Activated naive CD4-positive, alpha-beta T cell treated with anti-CD3 and anti-CD28 coated beads for 36 hours (primary cell): ENCODE measurements at regions not wholly inside any gene's neighbourhood (a gene's known extent, or its start where the extent isn't known, plus 50 kb on each side); places are given as distances from the start of the nearest gene placed in this dataset.

Experiments
- CTCF ChIA-PET: fragments of 350-600 bp; sonication (Branson Sonifier 250); formaldehyde crosslinking; loops from one replicate; lab custom pipeline; 2021; ENCODE audit warnings: antibody characterized with exemption; lab: Charles Lee
- DNase-seq: peaks from one replicate; pipeline ENCODE4 v3.0.0-alpha.2; 2020
- H3K27ac Mint-ChIP-seq: one replicate; pipeline ENCODE4 v1.8.0; 2021; ENCODE audit warnings: mild to moderate bottlenecking, mixed read lengths
- H3K27me3 Mint-ChIP-seq: one replicate; pipeline ENCODE4 v1.8.0; 2021; ENCODE audit warnings: low read depth, mixed read lengths
- H3K36me3 Mint-ChIP-seq: one replicate; pipeline ENCODE4 v1.8.0; 2021; ENCODE audit warnings: low read depth, mixed read lengths
- H3K4me1 Mint-ChIP-seq: one replicate; pipeline ENCODE4 v1.8.0; 2021; ENCODE audit warnings: low read depth, mixed read lengths
- H3K4me3 Mint-ChIP-seq: one replicate; pipeline ENCODE4 v1.8.0; 2021; ENCODE audit warnings: mild to moderate bottlenecking, moderate library complexity, mixed read lengths
- H3K9me3 Mint-ChIP-seq: one replicate; pipeline ENCODE4 v1.8.0; 2021; ENCODE audit warnings: mixed read lengths
- intact Hi-C: fragments of 100-400 bp; cut with micrococcal nuclease; formaldehyde crosslinking; loops from one replicate; pipeline ENCODE4 v1.15.1; 2023

DNA sequence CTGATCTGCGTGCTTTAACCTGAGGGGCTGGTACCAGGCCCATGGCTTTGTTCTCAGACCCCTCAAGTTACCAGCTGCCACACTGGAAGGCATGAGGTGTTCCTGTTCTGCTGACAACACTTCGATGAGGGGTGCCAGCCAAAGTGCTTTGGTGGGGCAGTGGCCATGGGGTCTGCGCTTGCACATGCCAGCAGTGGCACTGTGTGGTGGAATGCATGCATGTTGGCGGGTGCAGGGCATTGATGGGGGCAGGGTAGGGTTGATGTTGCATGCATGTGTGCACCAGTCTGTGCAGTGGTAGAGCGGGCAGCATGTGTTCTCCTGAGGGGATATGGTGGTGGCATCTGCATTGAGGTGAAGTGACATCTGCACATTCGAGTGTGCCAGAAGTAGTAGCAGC lies 497.0 kb downstream of the SQOR start:
- intact Hi-C loops: no loop called here
- H3K9me3 Mint-ChIP-seq: peaks cover 11% of the 10 kb centered on the region
- no peak for DNase-seq
- no peak overlapping the region for H3K27ac Mint-ChIP-seq
- H3K27me3 Mint-ChIP-seq: no peaks in the 10 kb centered on the region
- H3K36me3 Mint-ChIP-seq: no peaks in the 10 kb centered on the region
- H3K4me1 Mint-ChIP-seq: no peaks in the 10 kb centered on the region
- no peak overlapping the region for H3K4me3 Mint-ChIP-seq
- CTCF ChIA-PET: no interaction called here

DNA sequence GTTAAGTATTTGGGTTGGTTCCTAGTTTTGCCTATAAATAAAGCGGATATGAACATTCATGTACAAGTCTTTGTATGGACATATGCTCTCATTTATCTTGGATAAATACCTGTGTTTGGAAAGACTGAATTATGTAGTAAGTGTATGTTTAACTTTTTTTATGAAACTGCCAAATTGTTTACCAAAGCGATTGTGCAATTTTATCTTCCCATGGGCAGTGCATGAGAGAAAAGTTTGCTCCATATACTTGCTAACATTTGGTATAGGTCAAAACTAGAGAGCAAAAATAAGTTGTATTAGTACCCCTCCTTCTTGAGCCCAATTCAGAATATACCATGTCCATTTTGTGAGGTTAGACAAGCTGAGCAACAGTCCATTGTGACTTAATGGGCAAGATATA lies 502.6 kb downstream of the SQOR start:
- Mint-ChIP-seq H3K4me1 (no peaks in the 10 kb centered on the region), H3K9me3 (peaks cover 7% of the 10 kb centered on the region), H3K4me3 (no peak overlapping the region), H3K27me3 (no peaks in the 10 kb centered on the region), H3K36me3 (no peaks in the 10 kb centered on the region), H3K27ac (no peak overlapping the region)
- DNase-seq: no peak
- intact Hi-C loops: no loop called here
- CTCF ChIA-PET: no interaction called here

DNA sequence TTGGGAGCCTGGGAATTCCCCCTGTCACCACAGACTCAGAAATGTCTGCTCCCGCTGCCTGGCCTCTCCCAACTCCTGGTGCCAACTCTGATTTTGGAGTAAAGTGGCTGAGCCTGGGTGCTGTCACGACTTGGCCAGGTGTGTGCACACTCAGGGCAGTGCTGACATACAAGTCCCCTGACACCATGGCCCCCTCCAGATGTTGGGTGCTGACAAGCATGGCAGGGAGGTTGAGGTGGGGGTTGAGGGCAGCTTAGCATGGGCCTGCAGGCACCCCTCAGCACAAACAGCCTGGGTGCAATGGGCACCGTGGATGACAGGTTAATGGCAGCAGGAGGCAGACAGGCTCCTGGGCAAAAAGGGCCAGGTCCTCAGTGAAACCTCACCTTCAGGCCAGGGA lies 511.2 kb downstream of the SQOR start:
- CTCF ChIA-PET: no interaction called here
- no peaks in the 10 kb centered on the region for H3K4me1 Mint-ChIP-seq
- H3K36me3 Mint-ChIP-seq: no peaks in the 10 kb centered on the region
- no peak for DNase-seq
- H3K4me3 Mint-ChIP-seq: no peak overlapping the region
- H3K27me3 Mint-ChIP-seq: no peaks in the 10 kb centered on the region
- intact Hi-C loops: no loop called here
- peaks cover 8% of the 10 kb centered on the region for H3K9me3 Mint-ChIP-seq
- H3K27ac Mint-ChIP-seq: no peak overlapping the region

DNA sequence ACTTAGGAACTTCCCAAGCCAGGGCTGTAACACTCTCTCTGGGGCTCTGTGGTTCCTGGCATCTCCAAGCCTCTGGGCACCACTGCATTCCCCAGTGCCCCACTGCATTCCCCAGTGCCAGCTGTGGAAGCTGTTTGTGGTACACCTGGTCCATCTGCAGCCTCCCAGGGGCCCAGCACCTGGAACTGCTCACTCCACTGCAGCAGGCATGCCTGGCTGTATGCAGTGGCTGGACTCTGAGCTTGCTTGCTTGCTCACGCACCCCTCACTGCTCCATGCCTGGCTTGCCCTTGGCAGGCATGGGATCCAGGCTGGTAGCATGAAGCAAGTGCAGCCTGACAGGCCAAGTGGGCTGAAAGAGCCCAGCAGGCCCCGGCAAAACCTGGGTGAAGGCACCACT lies 512.1 kb downstream of the SQOR start:
- CTCF ChIA-PET: no interaction called here
- Mint-ChIP-seq H3K36me3 (no peaks in the 10 kb centered on the region), H3K9me3 (peaks cover 8% of the 10 kb centered on the region), H3K27me3 (no peaks in the 10 kb centered on the region), H3K4me3 (no peak overlapping the region), H3K4me1 (no peaks in the 10 kb centered on the region), H3K27ac (no peak overlapping the region)
- no peak for DNase-seq
- intact Hi-C loops: no loop called here

DNA sequence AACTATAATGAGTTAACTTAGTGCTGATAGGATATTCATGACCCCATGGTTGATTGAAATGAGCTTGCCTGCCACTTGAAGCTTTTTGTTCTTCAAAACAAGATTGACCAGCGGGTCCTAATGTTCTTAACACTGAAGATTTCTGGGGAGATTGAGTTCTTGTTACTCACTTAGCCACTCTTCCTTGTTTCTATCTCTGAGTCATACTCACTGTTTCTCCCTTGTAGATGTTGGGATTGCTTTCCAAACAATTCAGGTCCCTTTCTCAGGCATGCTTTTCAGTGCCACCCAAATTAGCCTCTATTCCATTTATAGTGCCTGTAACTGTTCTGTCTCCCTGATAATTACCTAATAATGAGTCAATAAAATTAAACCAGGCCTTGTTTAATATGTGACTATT lies 517.0 kb downstream of the SQOR start:
- intact Hi-C loops: no loop called here
- Mint-ChIP-seq H3K9me3 (no peaks in the 10 kb centered on the region), H3K27ac (no peak overlapping the region), H3K4me3 (no peak overlapping the region), H3K4me1 (no peaks in the 10 kb centered on the region), H3K36me3 (no peaks in the 10 kb centered on the region), H3K27me3 (peaks cover 4% of the 10 kb centered on the region)
- CTCF ChIA-PET: no interaction called here
- DNase-seq: no peak

DNA sequence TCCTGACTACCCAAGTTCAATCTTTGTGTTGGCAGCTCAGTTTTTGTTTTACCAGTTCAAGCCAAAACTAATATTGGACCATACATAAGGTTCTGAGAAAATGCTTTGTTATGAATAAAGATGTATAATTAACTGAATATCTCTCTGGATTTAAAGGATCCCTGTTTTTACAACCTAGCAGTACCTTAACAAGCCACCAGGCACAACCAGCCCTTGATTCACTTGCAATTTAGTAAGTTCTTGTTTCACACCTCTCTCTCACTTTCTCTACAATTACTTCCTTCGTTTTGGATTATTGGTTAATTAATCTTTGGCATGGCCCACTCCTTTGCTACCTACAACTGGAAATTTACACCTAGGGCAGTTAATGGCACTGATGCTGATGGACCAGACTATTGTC lies 531.9 kb downstream of the SQOR start:
- Mint-ChIP-seq H3K27me3 (no peaks in the 10 kb centered on the region), H3K4me1 (no peaks in the 10 kb centered on the region), H3K4me3 (no peak overlapping the region), H3K27ac (no peak overlapping the region), H3K9me3 (peaks cover 17% of the 10 kb centered on the region), H3K36me3 (no peaks in the 10 kb centered on the region)
- DNase-seq: no peak
- intact Hi-C loops: no loop called here
- CTCF ChIA-PET: no interaction called here

DNA sequence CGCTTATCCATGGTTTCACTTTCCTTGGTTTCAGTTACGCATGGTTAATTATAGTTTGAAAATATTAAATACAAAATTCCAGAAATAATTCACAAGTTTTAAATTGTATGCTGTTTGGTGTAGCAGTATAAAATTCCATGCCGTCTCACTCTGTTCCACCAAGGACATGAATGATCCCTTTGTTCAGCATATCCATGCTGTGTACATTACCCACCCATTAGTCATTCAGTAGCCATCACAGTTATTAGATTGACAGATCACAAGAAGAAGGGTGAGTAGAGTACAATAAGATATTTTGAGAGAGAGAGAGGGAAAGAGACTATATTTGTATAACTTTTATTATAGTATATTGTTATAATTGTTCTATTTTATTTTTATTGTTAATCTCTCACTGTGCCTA lies 535.5 kb downstream of the SQOR start:
- intact Hi-C loops: no loop called here
- Mint-ChIP-seq H3K27me3 (no peaks in the 10 kb centered on the region), H3K27ac (no peak overlapping the region), H3K36me3 (no peaks in the 10 kb centered on the region), H3K4me3 (no peak overlapping the region), H3K9me3 (peaks cover 11% of the 10 kb centered on the region), H3K4me1 (no peaks in the 10 kb centered on the region)
- CTCF ChIA-PET: no interaction called here
- DNase-seq: no peak

DNA sequence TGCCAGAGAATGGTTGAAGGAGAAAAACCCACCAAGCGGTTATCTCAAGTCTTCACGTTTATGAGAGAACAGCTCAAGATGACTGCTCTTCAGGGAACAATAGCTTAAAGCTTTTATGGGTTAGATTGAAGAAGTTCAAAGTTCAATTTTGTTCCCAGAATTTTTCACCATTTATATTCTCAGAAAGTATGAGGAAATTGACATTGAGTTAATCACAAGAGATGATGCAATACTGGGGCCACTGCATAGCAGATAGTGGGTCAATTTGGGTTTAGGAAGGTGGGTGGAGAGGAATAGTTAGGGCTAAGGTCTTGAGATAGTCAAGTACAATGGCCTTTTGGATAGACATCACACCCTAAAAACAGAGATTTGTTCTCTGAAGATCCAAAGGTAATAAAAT lies 539.3 kb downstream of the SQOR start:
- intact Hi-C loops: no loop called here
- CTCF ChIA-PET: no interaction called here
- no peak for DNase-seq
- H3K36me3 Mint-ChIP-seq: no peaks in the 10 kb centered on the region
- no peak overlapping the region for H3K4me3 Mint-ChIP-seq
- H3K4me1 Mint-ChIP-seq: no peaks in the 10 kb centered on the region
- H3K9me3 Mint-ChIP-seq: peaks cover 11% of the 10 kb centered on the region
- H3K27me3 Mint-ChIP-seq: no peaks in the 10 kb centered on the region
- H3K27ac Mint-ChIP-seq: no peak overlapping the region

DNA sequence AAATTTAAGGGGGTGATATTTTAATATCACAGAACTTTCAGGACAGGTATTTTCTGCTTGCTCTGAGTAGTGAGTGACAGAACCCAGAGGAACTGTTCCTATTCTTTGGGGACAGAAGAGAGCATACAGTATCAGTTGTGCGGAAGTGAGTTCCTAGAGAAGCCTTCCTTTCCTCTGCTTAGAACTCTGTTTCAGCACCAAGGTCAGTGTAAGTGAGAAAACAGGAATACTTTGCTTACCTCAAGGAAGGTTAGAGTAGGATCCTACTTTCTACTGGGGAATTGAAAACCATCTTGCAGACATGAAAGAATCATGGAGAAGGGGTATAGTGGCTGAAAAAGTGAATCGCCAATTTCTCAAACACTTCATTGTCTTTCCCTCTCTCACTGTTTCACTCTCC lies 542.4 kb downstream of the SQOR start:
- H3K36me3 Mint-ChIP-seq: peaks cover 1% of the 10 kb centered on the region
- no peak for DNase-seq
- H3K9me3 Mint-ChIP-seq: peaks cover 4% of the 10 kb centered on the region
- H3K27me3 Mint-ChIP-seq: no peaks in the 10 kb centered on the region
- intact Hi-C loops: no loop called here
- H3K27ac Mint-ChIP-seq: no peak overlapping the region
- no peak overlapping the region for H3K4me3 Mint-ChIP-seq
- CTCF ChIA-PET: interaction anchor here (0.7 kb wide), 1 partner anchor 15 kb away, joined by 6 read pairs; no protein-coding TSS in a partner anchor
- no peaks in the 10 kb centered on the region for H3K4me1 Mint-ChIP-seq

DNA sequence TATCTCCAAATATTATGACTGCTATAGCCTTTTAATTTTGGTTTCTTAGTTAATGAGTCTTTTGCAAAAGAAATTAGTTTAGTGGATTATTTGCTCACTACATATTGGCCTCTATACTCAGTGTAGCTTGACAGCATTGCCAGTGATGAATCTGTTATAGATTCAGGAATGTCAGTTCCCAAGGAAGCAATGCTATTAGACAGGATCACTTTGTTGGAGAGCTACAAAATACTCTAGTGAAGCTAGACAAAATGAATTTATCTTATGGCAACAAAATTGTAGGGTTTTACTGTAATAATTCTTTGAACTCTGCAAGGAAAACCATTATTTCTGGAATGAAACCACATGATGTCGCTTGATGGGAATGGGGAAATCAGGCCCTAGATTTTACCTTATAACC lies 543.3 kb downstream of the SQOR start:
- DNase-seq: no peak
- CTCF ChIA-PET: interaction anchor here (0.7 kb wide), 1 partner anchor 14 kb away, joined by 6 read pairs; no protein-coding TSS in a partner anchor
- Mint-ChIP-seq H3K36me3 (peaks cover 1% of the 10 kb centered on the region), H3K27me3 (no peaks in the 10 kb centered on the region), H3K4me3 (no peak overlapping the region), H3K4me1 (no peaks in the 10 kb centered on the region), H3K9me3 (peaks cover 8% of the 10 kb centered on the region), H3K27ac (no peak overlapping the region)
- intact Hi-C loops: no loop called here

DNA sequence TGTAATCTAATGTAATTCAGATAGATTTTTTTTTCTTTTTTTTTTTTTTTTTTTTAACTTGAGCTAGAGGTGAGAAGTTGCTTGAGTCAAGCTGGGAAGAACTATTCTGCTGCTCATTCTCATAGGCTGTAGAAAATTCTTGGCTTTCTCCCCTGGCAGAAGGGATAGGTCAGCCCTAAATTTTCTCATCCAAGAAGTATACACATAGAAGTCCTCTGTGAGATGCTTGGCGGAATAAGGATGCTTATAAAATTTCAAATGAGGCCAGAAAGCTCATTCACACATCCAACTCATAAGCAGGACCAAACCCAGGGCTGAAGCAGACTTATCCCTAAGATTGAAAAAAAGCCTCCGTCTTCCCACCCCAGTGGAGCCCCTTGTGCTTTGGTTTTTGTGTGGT lies 572.5 kb downstream of the SQOR start:
- Mint-ChIP-seq H3K4me3 (no peak overlapping the region), H3K27me3 (no peaks in the 10 kb centered on the region), H3K27ac (no peak overlapping the region), H3K4me1 (no peaks in the 10 kb centered on the region), H3K36me3 (no peaks in the 10 kb centered on the region), H3K9me3 (peaks cover 3% of the 10 kb centered on the region)
- CTCF ChIA-PET: no interaction called here
- DNase-seq: no peak
- intact Hi-C loops: no loop called here

DNA sequence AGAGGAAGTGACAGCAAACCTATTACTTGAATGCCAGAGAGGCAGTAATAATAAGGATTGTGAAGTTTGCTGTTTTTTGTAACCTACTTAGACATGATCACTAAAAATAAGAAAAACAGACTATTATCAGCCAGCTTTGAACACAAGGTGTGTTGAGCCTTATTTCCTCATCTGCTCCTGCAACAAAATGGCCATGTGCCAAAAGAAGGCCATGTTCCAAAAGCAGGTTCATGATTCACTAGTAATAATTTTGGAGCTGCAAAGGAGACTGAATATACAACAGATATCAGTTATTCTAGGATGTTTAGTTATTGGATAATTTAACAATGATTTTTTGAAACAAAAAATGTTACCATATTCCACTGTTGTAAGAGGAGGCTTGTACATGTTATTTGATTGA lies 578.7 kb downstream of the SQOR start:
- DNase-seq: no peak
- Mint-ChIP-seq H3K4me1 (no peaks in the 10 kb centered on the region), H3K9me3 (no peaks in the 10 kb centered on the region), H3K27me3 (peaks cover 2% of the 10 kb centered on the region), H3K27ac (no peak overlapping the region), H3K36me3 (no peaks in the 10 kb centered on the region), H3K4me3 (no peak overlapping the region)
- intact Hi-C loops: no loop called here
- CTCF ChIA-PET: no interaction called here

DNA sequence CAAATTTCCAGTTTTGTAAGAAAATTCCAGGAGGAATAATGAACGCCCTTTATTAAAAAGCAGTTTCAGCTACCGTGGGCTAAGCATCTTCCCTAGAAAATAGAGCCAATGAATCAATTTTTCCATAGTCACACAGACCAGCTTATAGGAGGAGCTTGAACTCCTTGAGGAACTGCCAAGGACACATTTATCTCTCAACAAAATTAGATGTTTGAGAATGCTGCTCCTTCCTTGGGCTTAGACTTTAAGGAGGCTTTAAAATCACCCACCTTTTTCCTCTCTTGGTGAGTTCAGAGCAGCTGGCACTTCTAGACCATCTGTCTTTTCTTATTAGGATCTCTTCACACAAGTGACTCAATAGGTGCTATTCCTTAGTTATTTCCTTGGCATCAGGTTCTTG lies 588.0 kb downstream of the SQOR start:
- H3K4me3 Mint-ChIP-seq: no peak overlapping the region
- H3K27ac Mint-ChIP-seq: no peak overlapping the region
- H3K4me1 Mint-ChIP-seq: no peaks in the 10 kb centered on the region
- intact Hi-C loops: no loop called here
- H3K9me3 Mint-ChIP-seq: no peaks in the 10 kb centered on the region
- no peak for DNase-seq
- H3K27me3 Mint-ChIP-seq: no peaks in the 10 kb centered on the region
- CTCF ChIA-PET: no interaction called here
- no peaks in the 10 kb centered on the region for H3K36me3 Mint-ChIP-seq

DNA sequence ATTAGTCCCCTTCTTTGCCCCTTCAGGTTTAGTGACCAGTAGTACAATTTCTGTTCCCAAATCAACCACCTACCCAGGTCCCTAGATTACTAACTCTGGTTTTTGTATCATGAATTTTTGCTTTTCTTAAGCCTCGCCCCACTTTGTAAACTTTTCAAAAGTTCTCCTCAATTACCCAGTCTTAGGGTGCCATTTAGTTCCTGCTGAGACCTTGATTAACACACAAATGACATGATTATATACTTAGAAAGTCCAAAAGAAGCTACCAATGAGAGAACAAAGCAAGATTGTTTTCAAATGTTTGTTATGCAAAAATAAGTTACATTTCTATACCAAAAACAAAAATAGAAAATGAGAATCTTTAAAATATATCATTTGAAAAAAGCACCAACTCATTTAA lies 594.4 kb downstream of the SQOR start:
- Mint-ChIP-seq H3K4me3 (no peak overlapping the region), H3K27me3 (peaks cover 2% of the 10 kb centered on the region), H3K36me3 (no peaks in the 10 kb centered on the region), H3K9me3 (no peaks in the 10 kb centered on the region), H3K4me1 (no peaks in the 10 kb centered on the region), H3K27ac (no peak overlapping the region)
- CTCF ChIA-PET: no interaction called here
- intact Hi-C loops: no loop called here
- DNase-seq: no peak
